K562 (cell line): ENCODE measurements at regions not wholly inside any gene's neighbourhood (a gene's known extent, or its start where the extent isn't known, plus 50 kb on each side); places are given as distances from the start of the nearest gene placed in this dataset.

ENCODE experiments used
- ATAC-seq: fragments of 200-7000 bp; cut with Tn5 transposase; 3 replicates; pipeline ENCODE4 v1.9.1; 2020; ENCODE audit warnings: moderate library complexity
- BruUV-seq: library from RNA; stranded (reverse); fragments of 400-500 nt; replicated peaks from 2 replicates; lab custom pipeline; 2021; lab: Mats Ljungman, UMichigan
- CTCF ChIA-PET: fragments of 300-600 bp; formaldehyde crosslinking; extraction: SDS; loops from one replicate; lab custom pipeline; 2021; ENCODE audit warnings: low intra/inter-chr PET ratio; lab: Yijun Ruan, JAX
- POLR2A ChIA-PET: fragments of 300-600, 350-650 bp; sonication (Branson Sonifier 250); formaldehyde crosslinking; extraction: SDS; loops from one replicate; lab custom pipeline; 2021; ENCODE audit warnings: antibody characterized with exemption, inconsistent platforms; lab: Yijun Ruan, JAX
- DNase-seq, 4 experiments: peaks; one replicate each; pipeline versions ENCODE4 v3.0.0 to v3.0.0-alpha.2; 2011 to 2018; ENCODE audit warnings: low spot score in 3 of 4, mixed read lengths in 3 of 4; ENCODE audit errors: extremely low read depth in 1 of 4
- FAIRE-seq: peaks from 2 replicates; lab custom pipeline; 2011; peaks lifted over from hg19 to GRCh38; lab: Jason Lieb, UNC
- H2AFZ ChIP-seq: 2 replicates; pipeline ENCODE4 v1.6.0; 2011; ENCODE audit warnings: low read depth, low read length, control low read depth, inconsistent platforms
- H3K27ac ChIP-seq: fragments of 200-600 bp; 3 replicates; pipeline ENCODE4 v1.8.0; 2011; ENCODE audit warnings: low read depth, mild to moderate bottlenecking, control low read depth, inconsistent platforms, low read length, moderate library complexity, mixed read lengths; ENCODE audit errors: extremely low read depth
- H3K27me3 ChIP-seq, 2 experiments: fragments of 300-600 bp in 1 of 2; 2 replicates in 1 of 2; 3 replicates in 1 of 2; pipeline versions ENCODE4 v1.6.0 to v1.8.0; 2011; ENCODE audit warnings: inconsistent platforms in 2 of 2, low read length in 2 of 2, mild to moderate bottlenecking in 1 of 2, mixed read lengths in 1 of 2, moderate library complexity in 1 of 2; ENCODE audit not compliant: control insufficient read depth in 2 of 2, insufficient read depth in 2 of 2
- H3K36me3 ChIP-seq: fragments of 300-600 bp; 3 replicates; pipeline ENCODE4 v1.8.0; 2011; ENCODE audit warnings: mild to moderate bottlenecking, low read length, inconsistent platforms; ENCODE audit not compliant: control insufficient read depth, insufficient read depth
- H3K4me1 ChIP-seq, 2 experiments: fragments of 200-600 bp in 1 of 2; replicated peaks in 1 of 2; 2 replicates in 1 of 2; 3 replicates in 1 of 2; pipeline versions ENCODE4 v1.5.1 to v1.8.0; 2011; ENCODE audit warnings: inconsistent platforms in 2 of 2, low read length in 2 of 2, mild to moderate bottlenecking in 1 of 2, mixed read lengths in 1 of 2, moderate library complexity in 1 of 2; ENCODE audit not compliant: control insufficient read depth in 2 of 2, insufficient read depth in 2 of 2
- H3K4me2 ChIP-seq: 2 replicates; pipeline ENCODE4 v1.6.1; 2011; ENCODE audit warnings: low read length, control low read depth, inconsistent platforms, mixed read lengths; ENCODE audit not compliant: insufficient read depth
- H3K4me3 ChIP-seq: fragments of 200-600 bp; sonication (generic), shearing (Covaris generic); 2 replicates; pipeline ENCODE4 v1.5.1; 2016; ENCODE audit warnings: control low read depth, inconsistent platforms
- H3K79me2 ChIP-seq: fragments of 200-600 bp; 3 replicates; pipeline ENCODE4 v1.8.0; 2011; ENCODE audit warnings: low read length, inconsistent platforms; ENCODE audit not compliant: control insufficient read depth, insufficient read depth
- H3K9ac ChIP-seq, 2 experiments: 2 replicates each; pipeline versions ENCODE4 v1.6.0 to v1.6.1; 2011; ENCODE audit warnings: low read depth in 2 of 2, low read length in 2 of 2, control low read depth in 1 of 2, inconsistent platforms in 1 of 2, mild to moderate bottlenecking in 1 of 2, mixed read lengths in 1 of 2; ENCODE audit not compliant: insufficient read depth in 1 of 2
- H3K9me1 ChIP-seq: one replicate; pipeline ENCODE4 v1.6.0; 2011; ENCODE audit warnings: inconsistent platforms, mild to moderate bottlenecking, low read length, moderate library complexity; ENCODE audit not compliant: control insufficient read depth, insufficient read depth
- H3K9me3 ChIP-seq: replicated peaks from 2 replicates; pipeline ENCODE4 v1.5.1; 2011; ENCODE audit warnings: low read depth, low read length, inconsistent platforms; ENCODE audit not compliant: control insufficient read depth, insufficient read depth
- H4K20me1 ChIP-seq: replicated peaks from 2 replicates; pipeline ENCODE4 v1.6.1; 2011; ENCODE audit warnings: low read length, inconsistent platforms, mixed read lengths; ENCODE audit not compliant: control insufficient read depth, insufficient read depth
- BHLHE40 ChIP-seq: IDR thresholded peaks from 2 replicates; pipeline ENCODE4 v1.6.1; 2011; ENCODE audit warnings: low read length, improper control_type of control experiment
- CREBBP ChIP-seq: IDR thresholded peaks from one replicate; pipeline ENCODE4 v1.6.1; 2012; ENCODE audit warnings: low read depth, mild to moderate bottlenecking, control low read depth, inconsistent platforms, low read length
- EP400 ChIP-seq: fragments of 450-650 bp; IDR thresholded peaks from 2 replicates; pipeline ENCODE4 v1.6.1; 2017; ENCODE audit warnings: antibody characterized with exemption, mild to moderate bottlenecking, moderate library complexity
- MYC ChIP-seq, 2 experiments: fragments of 250-450 bp in 1 of 2; sonication (Bioruptor Pico) in 1 of 2; IDR thresholded peaks; 2 replicates each; pipeline versions ENCODE4 v1.5.1 to v1.6.1; 2012 to 2021; ENCODE audit warnings: low read depth in 2 of 2, borderline replicate concordance in 1 of 2, improper control_type of control experiment in 1 of 2, low read length in 1 of 2, mild to moderate bottlenecking in 1 of 2, moderate library complexity in 1 of 2
- NR1H2 ChIP-seq: sonication (generic); formaldehyde crosslinking; IDR thresholded peaks from 2 replicates; pipeline ENCODE4 v1.4.0; 2020; ENCODE audit warnings: mild to moderate bottlenecking, missing genetic modification reagents
- NR2C2 ChIP-seq, 2 experiments: fragments of 200-800 bp in 1 of 2; sonication (Bioruptor generic) in 1 of 2; sonication (generic) in 1 of 2; formaldehyde crosslinking in 1 of 2; IDR thresholded peaks; 2 replicates each; pipeline versions ENCODE4 v1.6.1 to v1.8.0; 2016 to 2022; ENCODE audit warnings: mild to moderate bottlenecking in 1 of 2, missing compliant biosample characterization in 1 of 2, missing genetic modification characterization in 1 of 2, missing genetic modification reagents in 1 of 2
- POLR3A ChIP-seq: IDR thresholded peaks from 2 replicates; pipeline ENCODE4 v1.6.1; 2011; ENCODE audit warnings: borderline replicate concordance, mild to moderate bottlenecking, moderate library complexity; ENCODE audit not compliant: insufficient read length, insufficient read depth; ENCODE audit errors: extremely low read depth
- PRPF4 ChIP-seq: fragments of 200-400 bp; formaldehyde crosslinking; IDR thresholded peaks from one replicate; pipeline ENCODE4 v1.6.1; 2017; ENCODE audit warnings: low read length, low read depth, mild to moderate bottlenecking; ENCODE audit not compliant: insufficient read depth, poor library complexity, severe bottlenecking
- SMC3 ChIP-seq: conservative IDR thresholded peaks from 2 replicates; pipeline ENCODE4 v1.6.1; 2011; ENCODE audit warnings: low read depth, low read length, improper control_type of control experiment; ENCODE audit not compliant: insufficient read depth
- SREBF2 ChIP-seq: sonication (generic); formaldehyde crosslinking; IDR thresholded peaks from 2 replicates; pipeline ENCODE4 v1.4.0; 2020; ENCODE audit warnings: mild to moderate bottlenecking, missing genetic modification reagents
- WGBS: fragments of 100-300 bp; shearing (Covaris generic); methylation state at CpG from one replicate; pipeline ENCODE4 v1.1.6; 2016; ENCODE audit warnings: low coverage, mixed read lengths; ENCODE audit not compliant: insufficient coverage; ENCODE audit errors: missing lambda C conversion rate; 5-methylcytosine and 5-hydroxymethylcytosine counted together
- in situ Hi-C: fragments of 300-500 bp; cut with MboI; formaldehyde crosslinking; loops from 4 replicates; pipeline ENCODE4 v1.15.0; 2018; ENCODE audit warnings: inconsistent platforms, mixed read lengths
- intact Hi-C: fragments of 100-400 bp; cut with micrococcal nuclease; formaldehyde crosslinking; loops from 2 replicates; pipeline ENCODE4 v1.14.2; 2022
- TF ChIP-seq, protein P1 (sequence below): fragments of 200-800 bp; sonication (Bioruptor generic); IDR thresholded peaks from 2 replicates; pipeline ENCODE4 v1.6.1; 2017; ENCODE audit warnings: missing genetic modification characterization, missing compliant biosample characterization
- TF ChIP-seq, protein P2 (sequence below): sonication (generic); formaldehyde crosslinking; IDR thresholded peaks from 2 replicates; pipeline ENCODE4 v1.8.1; 2022; ENCODE audit warnings: missing genetic modification reagents

DNA sequence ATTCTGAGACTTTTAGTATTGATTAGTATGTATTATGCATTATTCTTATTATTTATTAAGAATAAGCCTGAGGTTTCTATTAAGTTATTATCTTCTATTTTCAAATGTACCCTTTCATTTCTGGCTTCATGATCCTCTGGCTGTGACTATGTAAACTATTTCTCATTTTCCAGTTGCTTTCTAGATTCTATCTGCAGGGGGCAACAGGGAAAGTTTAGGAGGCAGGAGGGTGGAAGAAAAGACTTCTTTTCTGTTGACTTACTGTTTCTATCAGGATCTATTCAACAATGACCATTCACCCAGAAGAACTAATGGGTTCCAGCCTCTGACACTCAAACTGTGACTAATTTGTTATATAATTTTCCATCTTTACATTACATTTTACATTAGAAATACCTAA is 653.4 kb upstream of the FSHR start:
- no peak overlapping the region for H3K27ac ChIP-seq
- CTCF ChIA-PET = no interaction called here
- no peak overlapping the region for H3K4me3 ChIP-seq
- no peak overlapping the region for H3K9ac ChIP-seq
- no peaks in the 10 kb centered on the region for H3K9me1 ChIP-seq
- no peak overlapping the region for H2AFZ ChIP-seq
- BruUV-seq = no TSS peak
- no peaks in the 10 kb centered on the region for H4K20me1 ChIP-seq
- ATAC-seq = no peak
- H3K9me3 ChIP-seq = no peaks in the 10 kb centered on the region
- no peak for TF ChIP-seq NR1H2 (CRISPR knock-in tag)
- in situ Hi-C loops (no loop called here), intact Hi-C loops (no loop called here)
- H3K79me2 ChIP-seq = no peaks in the 10 kb centered on the region
- no peaks in the 10 kb centered on the region for H3K4me1 ChIP-seq
- no peak for DNase-seq
- H3K36me3 ChIP-seq = no peaks in the 10 kb centered on the region
- no peak for FAIRE-seq
- POLR2A ChIA-PET = no interaction called here
- H3K4me2 ChIP-seq = no peak overlapping the region
- H3K27me3 ChIP-seq = no peaks in the 10 kb centered on the region

DNA sequence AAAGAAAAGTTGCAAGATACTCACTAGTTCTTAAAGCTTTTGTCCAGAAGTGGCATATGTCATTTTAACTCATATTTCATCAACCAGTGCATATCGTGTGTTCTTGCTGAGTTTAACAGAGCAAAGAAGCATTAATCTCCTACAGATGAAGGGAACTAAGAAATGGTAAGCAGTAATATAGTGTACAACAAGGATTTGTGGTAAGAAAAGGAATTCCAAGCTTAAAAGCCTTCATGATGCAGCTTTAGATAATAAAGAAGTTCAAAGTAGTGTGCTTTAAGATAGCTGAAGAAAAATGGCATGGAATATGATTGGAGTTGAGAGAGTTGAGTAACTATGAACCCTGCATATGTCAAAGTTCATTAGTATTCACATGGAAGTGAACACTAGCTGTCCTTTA is 649.8 kb upstream of the FSHR start:
- in situ Hi-C loops = no loop called here
- no TSS peak for BruUV-seq
- ChIA-PET CTCF (no interaction called here), POLR2A (no interaction called here)
- DNase-seq (no peak), FAIRE-seq (no peak), ATAC-seq (no peak)
- H3K9me1 ChIP-seq = no peaks in the 10 kb centered on the region
- H2AFZ ChIP-seq = no peak overlapping the region
- 0% methylated on average over 1 of the region's 1 CpG for WGBS
- no peak overlapping the region for H3K27ac ChIP-seq
- no peaks in the 10 kb centered on the region for H3K36me3 ChIP-seq
- no peak overlapping the region for H3K9ac ChIP-seq
- no peaks in the 10 kb centered on the region for H3K9me3 ChIP-seq
- H3K4me1 ChIP-seq = no peaks in the 10 kb centered on the region
- intact Hi-C loops = no loop called here
- no peaks in the 10 kb centered on the region for H4K20me1 ChIP-seq
- no peaks in the 10 kb centered on the region for H3K79me2 ChIP-seq
- no peak overlapping the region for H3K4me3 ChIP-seq
- no peaks in the 10 kb centered on the region for H3K27me3 ChIP-seq
- H3K4me2 ChIP-seq = no peak overlapping the region
- TF ChIP-seq BHLHE40 (no peak), NR2C2 (CRISPR knock-in tag; IDR thresholded peaks at IDR 0.05) (no peak), NR2C2 (tag; IDR thresholded peaks at IDR 0.05) (no peak), SREBF2 (CRISPR knock-in tag) (no peak), SMC3 (no peak), CREBBP (no peak), EP400 (no peak), MYC (IDR thresholded peaks at IDR 0.05; ENCODE audit: low read depth, low read length) (no peak), MYC (CRISPR knock-in tag; IDR thresholded peaks at IDR 0.05; ENCODE audit: borderline replicate concordance, low read depth) (no peak), PRPF4 (no peak), POLR3A (no peak)
- TF ChIP-seq, protein P1, sequence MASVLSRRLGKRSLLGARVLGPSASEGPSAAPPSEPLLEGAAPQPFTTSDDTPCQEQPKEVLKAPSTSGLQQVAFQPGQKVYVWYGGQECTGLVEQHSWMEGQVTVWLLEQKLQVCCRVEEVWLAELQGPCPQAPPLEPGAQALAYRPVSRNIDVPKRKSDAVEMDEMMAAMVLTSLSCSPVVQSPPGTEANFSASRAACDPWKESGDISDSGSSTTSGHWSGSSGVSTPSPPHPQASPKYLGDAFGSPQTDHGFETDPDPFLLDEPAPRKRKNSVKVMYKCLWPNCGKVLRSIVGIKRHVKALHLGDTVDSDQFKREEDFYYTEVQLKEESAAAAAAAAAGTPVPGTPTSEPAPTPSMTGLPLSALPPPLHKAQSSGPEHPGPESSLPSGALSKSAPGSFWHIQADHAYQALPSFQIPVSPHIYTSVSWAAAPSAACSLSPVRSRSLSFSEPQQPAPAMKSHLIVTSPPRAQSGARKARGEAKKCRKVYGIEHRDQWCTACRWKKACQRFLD = no peak
- TF ChIP-seq, protein P2, sequence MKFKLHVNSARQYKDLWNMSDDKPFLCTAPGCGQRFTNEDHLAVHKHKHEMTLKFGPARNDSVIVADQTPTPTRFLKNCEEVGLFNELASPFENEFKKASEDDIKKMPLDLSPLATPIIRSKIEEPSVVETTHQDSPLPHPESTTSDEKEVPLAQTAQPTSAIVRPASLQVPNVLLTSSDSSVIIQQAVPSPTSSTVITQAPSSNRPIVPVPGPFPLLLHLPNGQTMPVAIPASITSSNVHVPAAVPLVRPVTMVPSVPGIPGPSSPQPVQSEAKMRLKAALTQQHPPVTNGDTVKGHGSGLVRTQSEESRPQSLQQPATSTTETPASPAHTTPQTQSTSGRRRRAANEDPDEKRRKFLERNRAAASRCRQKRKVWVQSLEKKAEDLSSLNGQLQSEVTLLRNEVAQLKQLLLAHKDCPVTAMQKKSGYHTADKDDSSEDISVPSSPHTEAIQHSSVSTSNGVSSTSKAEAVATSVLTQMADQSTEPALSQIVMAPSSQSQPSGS (CRISPR knock-in tag) = no peak
